CD4-positive, alpha-beta T cell (primary cell): ENCODE measurements at regions not wholly inside any gene's neighbourhood (a gene's known extent, or its start where the extent isn't known, plus 50 kb on each side); places are given as distances from the start of the nearest gene placed in this dataset.

ENCODE experiments used
- ATAC-seq: fragments of 200-7000 bp; cut with Tn5 transposase; one replicate; pipeline ENCODE4 v1.10.0; 2022; ENCODE audit warnings: mild to moderate bottlenecking; ENCODE audit not compliant: poor library complexity
- CTCF ChIA-PET: fragments of 350-600 bp; sonication (Branson Sonifier 250); formaldehyde crosslinking; loops from one replicate; lab custom pipeline; 2021; ENCODE audit warnings: antibody characterized with exemption, inconsistent platforms; lab: Charles Lee
- POLR2A ChIA-PET: fragments of 350-600 bp; sonication (Branson Sonifier 250); formaldehyde crosslinking; loops from one replicate; lab custom pipeline; 2021; ENCODE audit warnings: antibody characterized with exemption, inconsistent platforms; lab: Charles Lee
- DNase-seq, 14 experiments: peaks; one replicate each; pipeline ENCODE4 v3.0.0-alpha.2; 2013 to 2020; ENCODE audit warnings: mixed read lengths in 2 of 14
- H3K27ac ChIP-seq, 2 donors: one replicate each; pipeline versions ENCODE4 v1.5.1 to v1.7.0; 2013; ENCODE audit warnings: low read length in 2 of 2, low read depth in 1 of 2, mild to moderate bottlenecking in 1 of 2
- H3K27me3 ChIP-seq, 2 experiments: 1 replicate in 1 of 2; 2 replicates in 1 of 2; pipeline versions ENCODE4 v1.6.1 to v1.7.0; 2013; ENCODE audit warnings: low read length in 2 of 2, control low read depth in 1 of 2, mild to moderate bottlenecking in 1 of 2, moderate library complexity in 1 of 2; ENCODE audit not compliant: insufficient read depth in 2 of 2, control insufficient read depth in 1 of 2
- H3K36me3 ChIP-seq: one replicate; pipeline ENCODE4 v1.6.1; 2013; ENCODE audit warnings: low read length, control low read depth; ENCODE audit not compliant: insufficient read depth
- H3K4me1 ChIP-seq: one replicate; pipeline ENCODE4 v1.6.1; 2013; ENCODE audit warnings: low read length, control low read depth; ENCODE audit not compliant: insufficient read depth
- H3K4me3 ChIP-seq: one replicate; pipeline ENCODE4 v1.5.1; 2013; ENCODE audit warnings: mild to moderate bottlenecking, low read length, moderate library complexity
- H3K9me3 ChIP-seq, 2 experiments: 1 replicate in 1 of 2; 2 replicates in 1 of 2; pipeline versions ENCODE4 v1.6.1 to v1.7.0; 2013; ENCODE audit warnings: low read length in 2 of 2, mild to moderate bottlenecking in 2 of 2, control low read depth in 1 of 2, moderate library complexity in 1 of 2; ENCODE audit not compliant: control insufficient read depth in 1 of 2, insufficient read depth in 1 of 2
- H3K27ac Mint-ChIP-seq: one replicate; pipeline ENCODE4 v1.8.0; 2020; ENCODE audit warnings: mixed read lengths
- H3K27me3 Mint-ChIP-seq: one replicate; pipeline ENCODE4 v1.8.0; 2021; ENCODE audit warnings: mixed read lengths
- H3K36me3 Mint-ChIP-seq: one replicate; pipeline ENCODE4 v1.8.0; 2021; ENCODE audit warnings: low read depth, mixed read lengths
- H3K4me1 Mint-ChIP-seq: one replicate; pipeline ENCODE4 v1.8.0; 2021; ENCODE audit warnings: low read depth, mixed read lengths
- H3K4me3 Mint-ChIP-seq: one replicate; pipeline ENCODE4 v1.8.0; 2020; ENCODE audit warnings: mild to moderate bottlenecking, mixed read lengths
- H3K9me3 Mint-ChIP-seq: one replicate; pipeline ENCODE4 v1.8.0; 2020; ENCODE audit warnings: mixed read lengths
- intact Hi-C, 2 experiments: fragments of 100-400 bp; cut with DNase I in 1 of 2; cut with micrococcal nuclease in 1 of 2; formaldehyde crosslinking; loops; one replicate each; pipeline versions ENCODE4 v1.15.1 to v1.9.0; 2023 to 2025; cut with DNase I, micrococcal nuclease
- TF ChIP-seq, protein P1 (sequence below): fragments of 200-600 bp; IDR thresholded peaks from one replicate; pipeline ENCODE4 v1.8.0; 2022; ENCODE audit warnings: antibody characterized with exemption, mild to moderate bottlenecking

- TF ChIP-seq, protein P1, sequence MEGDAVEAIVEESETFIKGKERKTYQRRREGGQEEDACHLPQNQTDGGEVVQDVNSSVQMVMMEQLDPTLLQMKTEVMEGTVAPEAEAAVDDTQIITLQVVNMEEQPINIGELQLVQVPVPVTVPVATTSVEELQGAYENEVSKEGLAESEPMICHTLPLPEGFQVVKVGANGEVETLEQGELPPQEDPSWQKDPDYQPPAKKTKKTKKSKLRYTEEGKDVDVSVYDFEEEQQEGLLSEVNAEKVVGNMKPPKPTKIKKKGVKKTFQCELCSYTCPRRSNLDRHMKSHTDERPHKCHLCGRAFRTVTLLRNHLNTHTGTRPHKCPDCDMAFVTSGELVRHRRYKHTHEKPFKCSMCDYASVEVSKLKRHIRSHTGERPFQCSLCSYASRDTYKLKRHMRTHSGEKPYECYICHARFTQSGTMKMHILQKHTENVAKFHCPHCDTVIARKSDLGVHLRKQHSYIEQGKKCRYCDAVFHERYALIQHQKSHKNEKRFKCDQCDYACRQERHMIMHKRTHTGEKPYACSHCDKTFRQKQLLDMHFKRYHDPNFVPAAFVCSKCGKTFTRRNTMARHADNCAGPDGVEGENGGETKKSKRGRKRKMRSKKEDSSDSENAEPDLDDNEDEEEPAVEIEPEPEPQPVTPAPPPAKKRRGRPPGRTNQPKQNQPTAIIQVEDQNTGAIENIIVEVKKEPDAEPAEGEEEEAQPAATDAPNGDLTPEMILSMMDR, result no peak
- H3K36me3 ChIP-seq, result no peaks in the 10 kb centered on the region
- H3K27ac ChIP-seq, result no peak overlapping the region
- Mint-ChIP-seq H3K9me3 (no peaks in the 10 kb centered on the region), H3K27ac (no peak overlapping the region), H3K4me1 (no peaks in the 10 kb centered on the region), H3K4me3 (no peak overlapping the region), H3K36me3 (no peaks in the 10 kb centered on the region), H3K27me3 (peaks cover under 1% of the 10 kb centered on the region)
- CTCF ChIA-PET, result no interaction called here
- ATAC-seq (no peak), DNase-seq (no peak)
- H3K27me3 ChIP-seq, result no peaks in the 10 kb centered on the region
- POLR2A ChIA-PET, result no interaction called here
- no peaks in the 10 kb centered on the region for H3K9me3 ChIP-seq
- intact Hi-C loops, result loop anchor here in 1 of 2 experiments (5.0 kb wide), 1 partner anchor 1583 kb away; no protein-coding TSS in a partner anchor
- no peaks in the 10 kb centered on the region for H3K4me1 ChIP-seq
- H3K4me3 ChIP-seq, result no peak overlapping the region
Observed at GRCh38 chr18:70429847-70430500, 141.1 kb downstream of the SOCS6 start.

GRCh38 chr18:70428439-70428838 is 139.6 kb downstream of the SOCS6 start:
- DNase-seq, result no peak
- Histone ChIP-seq H3K4me3 (no peak overlapping the region), H3K27me3 (no peaks in the 10 kb centered on the region), H3K9me3 (no peaks in the 10 kb centered on the region), H3K4me1 (no peaks in the 10 kb centered on the region), H3K27ac (no peak overlapping the region), H3K36me3 (no peaks in the 10 kb centered on the region)
- TF ChIP-seq, protein P1, result no peak
- no peaks in the 10 kb centered on the region for H3K9me3 Mint-ChIP-seq
- no peaks in the 10 kb centered on the region for H3K36me3 Mint-ChIP-seq
- H3K27me3 Mint-ChIP-seq, result peaks cover 7% of the 10 kb centered on the region
- ChIA-PET POLR2A (no interaction called here), CTCF (no interaction called here)
- H3K4me3 Mint-ChIP-seq, result no peak overlapping the region
- intact Hi-C loops, result no loop called here
- no peak for ATAC-seq
- H3K4me1 Mint-ChIP-seq, result no peaks in the 10 kb centered on the region
- H3K27ac Mint-ChIP-seq, result no peak overlapping the region

- H3K36me3 ChIP-seq, result no peaks in the 10 kb centered on the region
Observed at GRCh38 chr18:70426818-70427217, 138.0 kb downstream of the SOCS6 start.

More at GRCh38 chr18:70426818-70427217, 138.0 kb downstream of the SOCS6 start:
- ATAC-seq (no peak), DNase-seq (no peak)
- no peaks in the 10 kb centered on the region for H3K4me1 Mint-ChIP-seq
- no peak overlapping the region for H3K4me3 ChIP-seq
- no peaks in the 10 kb centered on the region for H3K9me3 ChIP-seq
- peaks cover 2% of the 10 kb centered on the region for H3K4me1 ChIP-seq
- H3K27me3 Mint-ChIP-seq, result peaks cover 7% of the 10 kb centered on the region
- no peak overlapping the region for H3K27ac Mint-ChIP-seq
- no peaks in the 10 kb centered on the region for H3K36me3 Mint-ChIP-seq
- TF ChIP-seq, protein P1, result no peak
- no peaks in the 10 kb centered on the region for H3K9me3 Mint-ChIP-seq
- ChIA-PET CTCF (no interaction called here), POLR2A (no interaction called here)
- no peaks in the 10 kb centered on the region for H3K27me3 ChIP-seq
- no peak overlapping the region for H3K4me3 Mint-ChIP-seq
- intact Hi-C loops, result no loop called here
- no peak overlapping the region for H3K27ac ChIP-seq
